ENCODE measurements at regions not wholly inside any gene's neighbourhood (a gene's known extent, or its start where the extent isn't known, plus 50 kb on each side); places are given as distances from the start of the nearest gene placed in this dataset.

DNA sequence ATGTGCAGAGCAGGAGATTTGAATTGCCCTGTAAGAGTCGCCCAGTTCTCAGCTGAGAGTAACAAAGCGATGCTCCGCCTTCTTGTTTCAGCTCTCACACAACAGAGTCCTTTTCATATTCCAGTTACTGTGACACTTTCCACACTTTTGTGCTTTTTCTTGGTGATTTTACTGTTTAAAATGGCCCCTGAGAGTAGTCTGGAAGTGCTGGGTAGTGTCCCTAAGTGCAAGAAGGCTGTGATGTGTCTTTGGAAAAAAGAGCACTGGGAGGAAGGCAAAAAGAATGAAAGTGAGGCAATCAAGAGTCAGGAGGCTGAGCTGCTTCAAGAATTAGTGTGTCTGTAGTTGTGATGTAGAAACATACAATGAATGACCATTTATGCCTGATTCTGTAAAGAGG, 201.2 kb upstream of the SEMA3E start:
- TF ChIP-seq, protein P1, sequence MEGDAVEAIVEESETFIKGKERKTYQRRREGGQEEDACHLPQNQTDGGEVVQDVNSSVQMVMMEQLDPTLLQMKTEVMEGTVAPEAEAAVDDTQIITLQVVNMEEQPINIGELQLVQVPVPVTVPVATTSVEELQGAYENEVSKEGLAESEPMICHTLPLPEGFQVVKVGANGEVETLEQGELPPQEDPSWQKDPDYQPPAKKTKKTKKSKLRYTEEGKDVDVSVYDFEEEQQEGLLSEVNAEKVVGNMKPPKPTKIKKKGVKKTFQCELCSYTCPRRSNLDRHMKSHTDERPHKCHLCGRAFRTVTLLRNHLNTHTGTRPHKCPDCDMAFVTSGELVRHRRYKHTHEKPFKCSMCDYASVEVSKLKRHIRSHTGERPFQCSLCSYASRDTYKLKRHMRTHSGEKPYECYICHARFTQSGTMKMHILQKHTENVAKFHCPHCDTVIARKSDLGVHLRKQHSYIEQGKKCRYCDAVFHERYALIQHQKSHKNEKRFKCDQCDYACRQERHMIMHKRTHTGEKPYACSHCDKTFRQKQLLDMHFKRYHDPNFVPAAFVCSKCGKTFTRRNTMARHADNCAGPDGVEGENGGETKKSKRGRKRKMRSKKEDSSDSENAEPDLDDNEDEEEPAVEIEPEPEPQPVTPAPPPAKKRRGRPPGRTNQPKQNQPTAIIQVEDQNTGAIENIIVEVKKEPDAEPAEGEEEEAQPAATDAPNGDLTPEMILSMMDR (IDR thresholded peaks at IDR 0.05), result no peak
- TF ChIP-seq EP300 (IDR thresholded peaks at IDR 0.05) (no peak), POLR2AphosphoS5 (IDR thresholded peaks at IDR 0.05) (no peak)

Measured in stomach (tissue), 4 donors.